ENCODE measurements at regions not wholly inside any gene's neighbourhood (a gene's known extent, or its start where the extent isn't known, plus 50 kb on each side); places are given as distances from the start of the nearest gene placed in this dataset.

DNA sequence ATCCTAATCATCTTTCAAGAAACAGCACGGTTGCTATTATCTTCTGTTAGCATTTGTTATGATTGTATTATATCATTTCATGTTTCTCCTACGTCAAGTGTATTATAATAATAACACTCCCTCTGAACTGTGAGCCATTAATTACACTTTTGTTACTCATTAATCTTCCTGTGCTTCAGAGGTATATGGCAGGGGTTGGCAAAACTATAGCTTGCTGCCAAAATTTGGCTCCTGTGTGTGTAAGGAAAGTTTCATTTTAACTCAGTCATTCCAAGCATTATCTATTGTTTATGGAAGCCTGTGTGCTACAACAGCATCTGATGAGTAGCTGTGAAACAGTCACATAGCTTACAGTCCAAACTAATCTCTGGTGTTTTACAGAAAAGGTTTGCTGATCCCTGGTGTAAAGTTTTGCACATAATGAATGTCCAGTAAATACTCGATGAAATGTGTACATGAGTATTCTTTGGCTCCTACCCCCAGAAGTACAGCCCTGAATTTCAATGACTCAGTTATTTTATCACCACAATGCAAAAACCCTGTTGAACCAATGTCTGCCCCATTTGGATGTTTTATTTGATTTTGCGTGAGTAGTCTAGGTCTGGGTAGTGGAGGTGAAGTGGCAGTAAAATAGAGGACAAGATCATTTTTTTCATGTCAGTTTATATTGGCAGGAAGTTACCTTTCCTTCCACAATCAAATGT lies 648.2 kb downstream of the MAT2B start:
- DNase-seq (ENCODE audit: extremely low read depth, low read depth), result no peak
- TF ChIP-seq, protein P1, sequence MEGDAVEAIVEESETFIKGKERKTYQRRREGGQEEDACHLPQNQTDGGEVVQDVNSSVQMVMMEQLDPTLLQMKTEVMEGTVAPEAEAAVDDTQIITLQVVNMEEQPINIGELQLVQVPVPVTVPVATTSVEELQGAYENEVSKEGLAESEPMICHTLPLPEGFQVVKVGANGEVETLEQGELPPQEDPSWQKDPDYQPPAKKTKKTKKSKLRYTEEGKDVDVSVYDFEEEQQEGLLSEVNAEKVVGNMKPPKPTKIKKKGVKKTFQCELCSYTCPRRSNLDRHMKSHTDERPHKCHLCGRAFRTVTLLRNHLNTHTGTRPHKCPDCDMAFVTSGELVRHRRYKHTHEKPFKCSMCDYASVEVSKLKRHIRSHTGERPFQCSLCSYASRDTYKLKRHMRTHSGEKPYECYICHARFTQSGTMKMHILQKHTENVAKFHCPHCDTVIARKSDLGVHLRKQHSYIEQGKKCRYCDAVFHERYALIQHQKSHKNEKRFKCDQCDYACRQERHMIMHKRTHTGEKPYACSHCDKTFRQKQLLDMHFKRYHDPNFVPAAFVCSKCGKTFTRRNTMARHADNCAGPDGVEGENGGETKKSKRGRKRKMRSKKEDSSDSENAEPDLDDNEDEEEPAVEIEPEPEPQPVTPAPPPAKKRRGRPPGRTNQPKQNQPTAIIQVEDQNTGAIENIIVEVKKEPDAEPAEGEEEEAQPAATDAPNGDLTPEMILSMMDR (IDR thresholded peaks at IDR 0.05; ENCODE audit: low read depth, low read length), result no peak

GRCh38 chr5:164170814-164171213 lies 665.4 kb downstream of the MAT2B start:
- DNase-seq (ENCODE audit: extremely low read depth, low read depth), result no peak
- TF ChIP-seq, protein P1 (IDR thresholded peaks at IDR 0.05; ENCODE audit: low read depth, low read length), result no peak

GRCh38 chr5:164175083-164175482 lies 669.7 kb downstream of the MAT2B start:
- TF ChIP-seq, protein P1 (IDR thresholded peaks at IDR 0.05; ENCODE audit: low read depth, low read length), result no peak
- DNase-seq (ENCODE audit: extremely low read depth, low read depth), result no peak

- no peak for DNase-seq (ENCODE audit: extremely low read depth, low read depth)
- TF ChIP-seq, protein P1 (IDR thresholded peaks at IDR 0.05; ENCODE audit: low read depth, low read length), result no peak
Measured at GRCh38 chr5:164179406-164179805, 674.0 kb downstream of the MAT2B start.

DNA sequence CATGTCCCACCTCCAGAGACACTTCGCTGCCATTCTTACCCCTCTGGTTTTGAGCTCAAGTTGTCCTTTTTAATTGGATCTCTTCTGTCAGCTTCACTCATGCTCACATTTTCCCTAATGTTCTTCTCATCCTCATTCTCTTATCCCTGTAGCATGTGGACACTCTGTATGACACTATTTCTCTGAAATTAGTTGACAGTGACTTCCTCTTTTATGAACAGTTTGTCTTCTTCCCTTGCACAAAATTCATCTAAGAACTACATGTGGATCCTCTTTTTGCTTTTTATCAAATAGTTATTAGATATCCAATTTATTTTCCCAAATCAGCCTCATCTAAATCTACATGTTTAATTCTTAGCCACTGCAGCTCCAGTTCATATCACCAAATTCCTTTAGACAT lies 676.2 kb downstream of the MAT2B start:
- no peak for DNase-seq (ENCODE audit: extremely low read depth, low read depth)
- TF ChIP-seq, protein P1 (IDR thresholded peaks at IDR 0.05; ENCODE audit: low read depth, low read length), result no peak

- no peak for DNase-seq (ENCODE audit: extremely low read depth, low read depth)
- TF ChIP-seq, protein P1 (IDR thresholded peaks at IDR 0.05; ENCODE audit: low read depth, low read length), result no peak
Measured at GRCh38 chr5:164184158-164184557, 678.7 kb downstream of the MAT2B start.

- TF ChIP-seq, protein P1 (IDR thresholded peaks at IDR 0.05; ENCODE audit: low read depth, low read length), result no peak
- no peak for DNase-seq (ENCODE audit: extremely low read depth, low read depth)
Measured at GRCh38 chr5:164185000-164185399, 679.6 kb downstream of the MAT2B start.
